Neuronal stem cell (in vitro differentiated cells): ENCODE measurements at regions not wholly inside any gene's neighbourhood (a gene's known extent, or its start where the extent isn't known, plus 50 kb on each side); places are given as distances from the start of the nearest gene placed in this dataset.
A peak's percentile ranks its signal among the peaks of the same experiment; 100 is the strongest.

Experiments used
- DNase-seq: peaks from one replicate; pipeline ENCODE4 v3.0.0-alpha.2; 2013; ENCODE audit warnings: low spot score
- H2AFZ ChIP-seq: one replicate; pipeline ENCODE4 v1.6.1; 2013; ENCODE audit warnings: mild to moderate bottlenecking, low read length, inconsistent platforms
- H2AK5ac ChIP-seq: 2 replicates; pipeline ENCODE4 v1.6.1; 2013; ENCODE audit warnings: low read depth, mild to moderate bottlenecking, inconsistent platforms, low read length, moderate library complexity, mixed read lengths
- H2BK120ac ChIP-seq: 2 replicates; pipeline ENCODE4 v1.6.1; 2013; ENCODE audit warnings: low read depth, mild to moderate bottlenecking, inconsistent platforms, low read length, moderate library complexity, mixed read lengths
- H2BK12ac ChIP-seq: one replicate; pipeline ENCODE4 v1.6.1; 2013; ENCODE audit warnings: low read length, inconsistent platforms
- H2BK15ac ChIP-seq: 2 replicates; pipeline ENCODE4 v1.6.1; 2013; ENCODE audit warnings: mild to moderate bottlenecking, low read length, inconsistent platforms, mixed read lengths
- H2BK5ac ChIP-seq: one replicate; pipeline ENCODE4 v1.6.1; 2013; ENCODE audit warnings: inconsistent platforms, mild to moderate bottlenecking, low read length, moderate library complexity
- H3K14ac ChIP-seq: one replicate; pipeline ENCODE4 v1.6.1; 2013; ENCODE audit warnings: low read length, inconsistent platforms
- H3K18ac ChIP-seq: 2 replicates; pipeline ENCODE4 v1.6.1; 2013; ENCODE audit warnings: low read length, inconsistent platforms
- H3K23ac ChIP-seq: 2 replicates; pipeline ENCODE4 v1.6.1; 2013; ENCODE audit warnings: low read depth, mild to moderate bottlenecking, mixed read lengths, low read length, inconsistent platforms; ENCODE audit not compliant: poor library complexity
- H3K27ac ChIP-seq: replicated peaks from 3 replicates; pipeline ENCODE4 v1.5.1; 2013; ENCODE audit warnings: low read length, inconsistent platforms
- H3K27me3 ChIP-seq, 3 experiments: 2 replicates each; pipeline ENCODE4 v1.6.1; 2013; ENCODE audit warnings: low read length in 3 of 3, mild to moderate bottlenecking in 2 of 3, inconsistent platforms in 1 of 3, low read depth in 1 of 3, mixed read lengths in 1 of 3, moderate library complexity in 1 of 3; ENCODE audit not compliant: control insufficient read depth in 3 of 3, insufficient read depth in 3 of 3
- H3K36me3 ChIP-seq, 2 donors: replicated peaks in 1 of 2; 2 replicates each; pipeline ENCODE4 v1.6.1; 2013; ENCODE audit warnings: low read length in 2 of 2; ENCODE audit not compliant: control insufficient read depth in 2 of 2, insufficient read depth in 2 of 2
- H3K4ac ChIP-seq: 2 replicates; pipeline ENCODE4 v1.6.1; 2013; ENCODE audit warnings: inconsistent platforms, mild to moderate bottlenecking, low read length, moderate library complexity
- H3K4me1 ChIP-seq, 2 donors: 1 replicate in 1 of 2; 2 replicates in 1 of 2; pipeline ENCODE4 v1.6.1; 2013; ENCODE audit warnings: low read length in 2 of 2, low read depth in 1 of 2; ENCODE audit not compliant: control insufficient read depth in 2 of 2, insufficient read depth in 1 of 2
- H3K4me2 ChIP-seq: one replicate; pipeline ENCODE4 v1.6.1; 2013; ENCODE audit warnings: mild to moderate bottlenecking, low read length, inconsistent platforms; ENCODE audit not compliant: insufficient read depth, poor library complexity, severe bottlenecking
- H3K4me3 ChIP-seq, 2 donors: 2 replicates each; pipeline ENCODE4 v1.5.1; 2013; ENCODE audit warnings: low read length in 2 of 2, mild to moderate bottlenecking in 2 of 2, inconsistent platforms in 1 of 2, moderate library complexity in 1 of 2
- H3K79me1 ChIP-seq: one replicate; pipeline ENCODE4 v1.6.1; 2013; ENCODE audit warnings: low read depth, mild to moderate bottlenecking, inconsistent platforms, low read length, moderate library complexity
- H3K9ac ChIP-seq: one replicate; pipeline ENCODE4 v1.6.1; 2013; ENCODE audit warnings: mild to moderate bottlenecking, low read depth, low read length, inconsistent platforms; ENCODE audit not compliant: poor library complexity
- H3K9me3 ChIP-seq, 2 donors: replicated peaks in 1 of 2; 2 replicates each; pipeline versions ENCODE3 to v1.6.1; 2013; ENCODE audit warnings: low read length in 2 of 2, mild to moderate bottlenecking in 2 of 2, inconsistent platforms in 1 of 2, low read depth in 1 of 2, mixed read lengths in 1 of 2, moderate library complexity in 1 of 2; ENCODE audit not compliant: control insufficient read depth in 2 of 2, insufficient read depth in 1 of 2
- H4K8ac ChIP-seq: one replicate; pipeline ENCODE4 v1.6.1; 2013; ENCODE audit warnings: low read depth, mild to moderate bottlenecking, inconsistent platforms, low read length, moderate library complexity
- H4K91ac ChIP-seq: one replicate; pipeline ENCODE4 v1.6.1; 2013; ENCODE audit warnings: low read length, low read depth, mild to moderate bottlenecking, inconsistent platforms; ENCODE audit not compliant: poor library complexity
- WGBS, 2 donors: extraction: QIAGEN DNeasy Blood & Tissue Kit; methylation state at CpG; one replicate each; pipeline ENCODE4 v1.1.7; 2013; ENCODE audit warnings: missing lambda C conversion rate in 2 of 2, mixed read lengths in 1 of 2; ENCODE audit not compliant: insufficient read length in 2 of 2, insufficient replicate concordance in 1 of 2; ENCODE audit errors: extremely low coverage in 2 of 2; 5-methylcytosine and 5-hydroxymethylcytosine counted together

DNA sequence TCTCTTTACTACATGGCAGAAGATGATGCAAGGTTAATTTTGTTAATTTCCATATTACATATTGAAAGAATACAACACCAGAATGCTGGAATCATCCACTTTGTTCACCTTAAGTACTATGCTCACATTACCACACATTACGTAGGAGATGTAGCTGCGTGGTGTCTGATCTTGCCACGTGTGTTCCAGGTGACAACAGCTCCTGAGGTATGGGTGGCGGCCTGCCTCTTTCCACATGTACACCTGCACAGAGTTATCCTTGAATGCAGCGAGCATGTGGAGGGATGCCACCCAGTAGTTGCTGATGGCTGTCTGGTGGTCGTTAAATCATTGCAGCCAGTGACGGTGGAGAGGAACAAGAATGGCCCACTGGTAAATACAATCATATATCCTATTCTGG is 740.5 kb upstream of the EEF2KMT start:
- Histone ChIP-seq H3K4me3 (no peak overlapping the region), H2BK5ac (no peak overlapping the region), H3K9ac (no peak overlapping the region), H3K9me3 (no peaks in the 10 kb centered on the region), H2AFZ (no peak overlapping the region), H3K79me1 (no peaks in the 10 kb centered on the region), H3K27ac (no peak overlapping the region), H3K36me3 (no peaks in the 10 kb centered on the region), H3K14ac (no peak overlapping the region), H3K23ac (no peak overlapping the region), H3K4ac (no peak overlapping the region), H4K8ac (no peak overlapping the region), H2BK15ac (no peak overlapping the region), H3K27me3 (no peaks in the 10 kb centered on the region), H4K91ac (no peak overlapping the region), H2BK120ac (no peak overlapping the region), H2AK5ac (no peak overlapping the region), H3K4me1 (no peaks in the 10 kb centered on the region), H3K4me2 (no peak overlapping the region), H3K18ac (no peak overlapping the region), H2BK12ac (no peak overlapping the region)
- no peak for DNase-seq
- WGBS, 2 donors = no CpG with 5 or more reads among the region's 7 CpGs

GRCh38 chr16:5837007-5837670 is 739.5 kb upstream of the EEF2KMT start:
- H4K91ac ChIP-seq = no peak overlapping the region
- no peak overlapping the region for H3K18ac ChIP-seq
- H3K4ac ChIP-seq = no peak overlapping the region
- H2AFZ ChIP-seq = no peak overlapping the region
- no peak overlapping the region for H3K4me2 ChIP-seq
- no peaks in the 10 kb centered on the region for H3K27me3 ChIP-seq
- no peaks in the 10 kb centered on the region for H3K4me1 ChIP-seq
- H3K79me1 ChIP-seq = no peaks in the 10 kb centered on the region
- H3K23ac ChIP-seq = no peak overlapping the region
- H3K36me3 ChIP-seq = no peaks in the 10 kb centered on the region
- no peak overlapping the region for H3K4me3 ChIP-seq
- no peak overlapping the region for H3K14ac ChIP-seq
- no CpG with 5 or more reads among the region's 8 CpGs for WGBS, 2 donors
- H3K27ac ChIP-seq = no peak overlapping the region
- no peak overlapping the region for H2BK15ac ChIP-seq
- H2BK120ac ChIP-seq = no peak overlapping the region
- no peak overlapping the region for H2BK12ac ChIP-seq
- no peak for DNase-seq
- no peak overlapping the region for H3K9ac ChIP-seq
- no peak overlapping the region for H4K8ac ChIP-seq
- H3K9me3 ChIP-seq = no peaks in the 10 kb centered on the region
- H2BK5ac ChIP-seq = no peak overlapping the region
- H2AK5ac ChIP-seq = no peak overlapping the region

- H3K4ac ChIP-seq = no peak overlapping the region
- no peak overlapping the region for H3K4me3 ChIP-seq
- no peaks in the 10 kb centered on the region for H3K27me3 ChIP-seq
- H2BK15ac ChIP-seq = no peak overlapping the region
- H2BK12ac ChIP-seq = no peak overlapping the region
- H3K9me3 ChIP-seq = no peaks in the 10 kb centered on the region
- H2AFZ ChIP-seq = no peak overlapping the region
- no peak overlapping the region for H3K14ac ChIP-seq
- no peak overlapping the region for H3K9ac ChIP-seq
- H4K91ac ChIP-seq = no peak overlapping the region
- no peak overlapping the region for H3K23ac ChIP-seq
- H2BK120ac ChIP-seq = no peak overlapping the region
- no peak overlapping the region for H4K8ac ChIP-seq
- H3K36me3 ChIP-seq = no peaks in the 10 kb centered on the region
- H2BK5ac ChIP-seq = no peak overlapping the region
- no peaks in the 10 kb centered on the region for H3K4me1 ChIP-seq
- H3K18ac ChIP-seq = no peak overlapping the region
- peak overlapping the region; percentile 13 for H2AK5ac ChIP-seq
- H3K4me2 ChIP-seq = no peak overlapping the region
- H3K27ac ChIP-seq = no peak overlapping the region
- WGBS, 2 donors = no CpG with 5 or more reads among the region's 8 CpGs
- no peaks in the 10 kb centered on the region for H3K79me1 ChIP-seq
- no peak for DNase-seq
Observed at GRCh38 chr16:5835876-5836275, 738.3 kb upstream of the EEF2KMT start.

- no peak overlapping the region for H3K9ac ChIP-seq
- DNase-seq = no peak
- no peaks in the 10 kb centered on the region for H3K27me3 ChIP-seq
- no CpG with 5 or more reads among the region's 1 CpG for WGBS, 2 donors
- H3K79me1 ChIP-seq = no peaks in the 10 kb centered on the region
- H4K91ac ChIP-seq = no peak overlapping the region
- H2AFZ ChIP-seq = no peak overlapping the region
- H2BK12ac ChIP-seq = no peak overlapping the region
- H3K4ac ChIP-seq = no peak overlapping the region
- no peak overlapping the region for H4K8ac ChIP-seq
- H2BK15ac ChIP-seq = no peak overlapping the region
- H2AK5ac ChIP-seq = no peak overlapping the region
- no peak overlapping the region for H3K14ac ChIP-seq
- no peak overlapping the region for H2BK120ac ChIP-seq
- H3K4me1 ChIP-seq = peaks cover 0 to 2% of the 10 kb centered on the region in 2 donors
- H3K23ac ChIP-seq = no peak overlapping the region
- no peak overlapping the region for H3K18ac ChIP-seq
- no peak overlapping the region for H3K4me3 ChIP-seq
- H3K9me3 ChIP-seq = no peaks in the 10 kb centered on the region
- no peak overlapping the region for H2BK5ac ChIP-seq
- no peaks in the 10 kb centered on the region for H3K36me3 ChIP-seq
- H3K27ac ChIP-seq = no peak overlapping the region
- no peak overlapping the region for H3K4me2 ChIP-seq
Observed at GRCh38 chr16:5826332-5826731, 728.7 kb upstream of the EEF2KMT start.
